ENCODE measurements at regions not wholly inside any gene's neighbourhood (a gene's known extent, or its start where the extent isn't known, plus 50 kb on each side); places are given as distances from the start of the nearest gene placed in this dataset.
"Not testable (repeated sequence)": the region's sequence is repeated elsewhere in the genome, so short reads cannot be mapped to it uniquely, and the experiment has no call there.

DNA sequence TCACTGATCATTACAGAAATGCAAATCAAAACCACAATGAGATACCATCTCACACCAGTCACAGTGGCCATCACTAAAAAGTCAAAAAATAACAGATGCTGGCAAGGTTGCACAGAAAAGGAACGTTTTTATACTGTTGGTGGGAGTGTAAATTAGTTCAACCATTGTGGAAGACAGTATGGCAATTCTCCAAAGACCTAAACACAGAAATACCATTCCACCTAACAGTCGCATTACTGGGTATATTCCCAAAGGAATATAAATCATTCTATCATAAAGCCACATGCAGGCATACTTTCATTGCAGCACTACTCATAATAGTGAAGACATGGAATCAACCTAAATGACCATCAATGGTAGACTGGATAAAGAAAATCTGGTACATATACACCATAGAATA, 83.2 kb upstream of the ARID5B start:
- DNase-seq (ENCODE audit: low spot score), result not testable (repeated sequence)

DNA sequence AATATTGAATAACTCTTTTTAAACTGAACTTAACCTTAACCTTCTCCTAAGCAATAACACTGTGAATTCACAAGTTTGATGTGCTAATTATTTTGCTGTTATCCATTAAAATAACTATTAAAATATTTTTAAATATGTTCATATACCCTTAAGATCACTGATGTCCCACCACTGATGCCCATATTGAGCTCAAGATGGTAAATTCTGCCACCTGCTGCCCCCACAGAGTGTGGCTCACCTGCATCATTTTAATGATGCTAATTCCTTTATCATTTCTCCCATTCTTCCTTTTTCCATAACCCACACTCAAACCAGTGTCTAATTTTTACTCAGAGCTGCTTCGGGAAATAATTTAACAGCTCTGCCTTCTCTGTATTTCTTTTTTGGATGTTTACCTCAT, 82.3 kb upstream of the ARID5B start:
- DNase-seq (ENCODE audit: low spot score), result no peak

DNA sequence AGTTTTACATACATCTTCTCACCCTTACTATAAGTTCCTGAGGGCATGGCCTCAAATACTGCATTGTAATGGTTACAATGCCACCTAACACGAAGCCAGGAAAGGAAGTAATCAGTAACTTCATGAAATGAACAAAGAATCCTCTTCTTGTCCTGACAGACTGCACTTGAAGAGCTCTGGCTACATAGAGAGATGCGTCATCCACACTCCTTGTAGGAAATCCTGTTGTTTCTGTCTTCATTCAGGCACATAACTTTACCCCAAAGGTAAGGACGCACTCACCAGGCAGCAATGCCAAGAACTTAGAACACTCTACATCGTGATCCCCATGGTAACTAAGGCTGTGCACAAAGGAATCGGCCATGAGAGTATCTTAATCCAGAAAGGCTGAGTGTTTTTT, 80.3 kb upstream of the ARID5B start:
- DNase-seq (ENCODE audit: low spot score), result no peak

DNA sequence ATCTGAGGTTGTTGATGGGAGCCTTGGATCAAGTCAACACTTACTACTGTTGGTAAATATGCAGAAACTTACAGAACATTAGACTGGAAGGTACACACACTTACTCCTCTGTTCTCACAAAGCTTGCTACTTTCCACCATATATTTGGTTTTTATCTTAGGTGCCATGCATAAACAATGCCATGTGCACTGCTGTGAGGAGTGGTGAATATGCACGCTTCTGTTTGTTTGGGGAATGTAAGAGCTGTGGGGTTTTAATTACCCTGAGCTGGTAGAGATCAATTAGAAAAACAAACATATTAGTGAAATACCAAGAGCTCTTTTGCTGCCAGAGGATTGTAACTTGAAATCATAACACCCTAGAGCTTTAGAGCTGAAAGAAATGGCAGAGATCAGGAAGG, 79.8 kb upstream of the ARID5B start:
- no peak for DNase-seq (ENCODE audit: low spot score)

DNA sequence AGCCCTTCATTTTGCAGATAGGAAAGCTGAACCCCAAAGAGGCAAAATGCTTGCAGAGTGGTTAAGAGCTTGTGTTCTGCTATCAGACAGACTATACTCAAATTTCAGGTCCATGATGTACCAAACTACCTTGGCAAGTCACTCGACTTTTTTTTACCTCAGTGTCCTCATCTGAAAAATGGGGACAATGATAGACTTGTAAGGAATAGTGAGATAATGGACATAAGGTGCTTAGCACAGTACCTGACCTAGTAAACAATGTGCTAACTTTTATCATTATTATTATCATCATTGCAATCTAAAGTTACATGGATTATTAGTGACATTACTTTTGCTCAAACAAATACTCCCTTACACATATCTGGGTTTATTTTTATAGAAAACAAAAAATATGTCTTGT, 79.4 kb upstream of the ARID5B start:
- no peak for DNase-seq (ENCODE audit: low spot score)

DNA sequence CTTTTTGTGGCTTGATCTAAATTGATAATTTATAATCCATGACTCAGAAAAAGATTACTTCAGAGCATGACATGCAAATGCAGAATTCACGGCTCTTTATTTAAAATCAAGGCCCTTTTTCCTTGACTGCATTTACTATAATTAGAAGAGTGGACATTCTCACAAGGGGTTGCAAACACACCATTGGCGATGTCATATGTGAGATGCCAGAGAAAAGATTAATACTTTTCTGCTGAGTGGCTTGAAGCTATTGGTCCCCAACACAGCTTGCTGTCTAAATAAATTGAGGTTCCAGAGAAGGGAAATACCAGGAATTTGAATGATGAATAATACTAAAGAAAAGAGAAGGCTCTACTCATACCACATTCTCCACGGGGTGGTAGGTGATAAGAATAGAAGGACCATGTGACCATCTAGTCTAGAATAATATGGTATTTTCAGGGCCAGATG, 78.7 kb upstream of the ARID5B start:
- DNase-seq (ENCODE audit: low spot score), result no peak

DNA sequence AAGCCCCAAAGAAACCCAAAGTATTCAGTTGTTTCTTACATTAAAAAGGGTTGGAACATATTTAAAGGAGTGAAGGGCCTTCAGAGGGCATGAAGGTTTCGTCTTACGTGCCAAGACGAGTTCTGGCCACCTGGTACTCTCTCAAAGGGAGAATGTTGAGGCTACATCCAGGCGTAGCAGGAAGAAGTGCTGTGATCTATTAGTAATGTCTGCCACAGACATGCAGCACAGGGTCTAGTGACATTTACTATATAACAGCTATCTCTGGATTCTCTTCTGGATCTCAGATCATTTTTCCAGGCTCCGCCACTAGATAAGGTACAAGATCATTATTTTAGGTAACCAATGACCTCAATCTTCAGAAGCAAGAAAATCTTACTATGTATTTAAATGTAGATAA, 76.5 kb upstream of the ARID5B start:
- DNase-seq (ENCODE audit: low spot score), result no peak

DNA sequence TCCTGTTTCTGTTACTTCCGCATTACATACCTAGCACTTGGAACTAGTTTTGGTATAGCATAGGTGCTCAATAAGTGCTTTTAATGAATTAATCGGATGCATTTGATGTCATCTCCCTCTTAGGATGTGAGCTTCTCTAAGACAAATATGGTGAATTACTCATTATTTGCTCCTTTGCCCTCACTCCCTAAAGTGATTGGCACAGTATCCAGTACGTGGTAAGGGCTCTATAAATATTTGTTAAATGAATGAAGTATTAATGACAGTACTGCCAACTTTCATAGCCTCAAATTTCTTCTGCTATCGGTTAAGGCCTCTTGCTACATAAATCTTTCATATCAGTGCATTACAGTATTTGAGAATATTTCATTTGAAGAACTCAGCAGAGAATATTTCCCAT, 75.9 kb upstream of the ARID5B start:
- no peak for DNase-seq (ENCODE audit: low spot score)

DNA sequence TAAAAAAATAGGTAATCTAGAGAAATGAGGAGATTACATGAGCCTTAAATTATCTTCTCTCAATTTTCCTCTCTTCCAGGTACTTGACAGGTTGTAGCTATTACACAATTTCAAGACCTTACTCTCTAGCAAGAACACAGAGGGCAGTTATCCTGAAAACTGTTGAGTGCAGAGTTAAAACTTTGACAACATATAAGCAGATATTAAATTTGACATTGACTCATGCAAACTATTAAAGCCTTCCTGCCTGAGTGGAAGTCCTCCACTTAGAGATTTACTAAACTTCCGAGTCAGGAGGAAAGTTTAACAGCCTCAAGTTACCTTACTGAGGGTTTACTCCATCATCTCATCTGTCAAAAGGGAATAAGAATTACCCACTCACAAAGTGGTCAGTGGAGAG, 73.5 kb upstream of the ARID5B start:
- DNase-seq (ENCODE audit: low spot score), result no peak

DNA sequence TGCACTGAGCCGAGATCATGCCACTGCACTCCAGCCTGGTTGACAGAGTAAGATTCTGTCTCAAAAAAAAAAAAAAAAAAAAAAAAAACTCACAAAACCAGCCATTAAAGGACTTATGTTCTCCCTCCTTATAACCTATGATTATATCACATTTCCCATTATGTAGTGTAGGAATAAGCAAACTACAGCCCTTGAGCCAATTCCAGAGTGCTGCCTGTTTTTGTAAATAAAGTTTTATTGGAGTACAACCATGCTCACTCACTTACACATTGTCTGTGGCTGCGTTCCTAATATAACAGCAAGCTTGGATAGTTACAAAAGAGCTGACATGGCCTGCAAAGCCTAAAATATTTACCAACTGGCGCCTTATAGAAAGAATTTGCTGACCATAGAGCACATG, 72.7 kb upstream of the ARID5B start:
- DNase-seq (ENCODE audit: low spot score), result no peak

DNA sequence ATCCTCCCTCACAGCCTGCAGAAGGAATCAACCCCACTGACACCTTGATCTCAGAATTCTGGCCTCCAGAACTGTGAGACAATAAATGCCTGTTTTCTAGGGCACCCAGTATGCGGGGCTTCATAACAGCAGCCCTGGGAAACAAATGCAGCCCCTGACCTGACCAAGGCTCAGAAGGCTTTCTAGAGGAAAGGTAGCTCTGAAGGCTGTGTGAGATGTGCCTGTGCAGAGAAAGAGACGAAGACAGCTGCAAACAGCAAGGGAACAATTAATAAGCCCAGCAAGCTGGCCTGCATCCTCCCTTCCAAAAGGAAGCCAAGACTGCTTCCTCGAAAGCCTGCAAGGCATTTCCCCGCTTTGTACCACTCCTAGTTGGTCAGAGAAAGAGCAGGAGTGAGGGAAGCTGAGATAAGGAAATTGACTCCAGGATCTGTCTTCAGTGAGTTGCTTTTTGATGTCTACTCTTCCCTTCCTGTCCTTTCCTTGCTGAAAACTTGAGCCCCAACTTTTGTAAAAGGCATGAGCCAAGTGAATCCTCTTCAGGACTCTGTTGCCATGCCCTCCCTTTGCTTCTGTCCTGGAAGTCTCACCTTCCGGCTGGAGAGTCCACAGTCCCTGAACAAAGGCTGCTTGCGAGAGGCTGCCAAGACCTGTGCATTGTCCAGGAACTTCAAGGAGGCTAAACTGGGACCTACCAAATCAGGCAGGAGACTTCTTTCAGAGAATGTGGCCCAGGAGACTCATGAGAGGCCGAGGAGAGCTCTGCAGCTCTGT, 71.2 kb upstream of the ARID5B start:
- DNase-seq (ENCODE audit: low spot score), result no peak

DNA sequence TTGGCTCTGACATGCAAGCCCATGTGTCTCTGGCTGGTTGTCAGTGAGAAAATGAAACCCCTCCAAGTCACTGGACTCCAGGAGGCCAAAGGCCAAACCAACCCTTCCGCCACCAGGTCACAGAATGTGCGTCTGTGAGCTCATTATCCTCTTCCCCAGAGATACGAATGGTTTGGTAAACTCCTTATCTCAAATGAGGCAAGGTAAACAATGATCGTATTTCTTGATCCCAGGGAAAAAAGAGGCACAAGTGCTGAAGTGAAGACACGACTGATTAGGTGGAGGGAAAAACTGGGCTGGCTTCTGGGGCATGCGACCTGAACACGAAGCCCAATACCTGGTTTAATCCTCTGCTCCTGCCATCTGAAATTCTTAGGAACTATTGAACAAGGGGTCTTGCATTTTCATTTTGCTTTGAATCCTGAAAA, 70.6 kb upstream of the ARID5B start:
- no peak for DNase-seq (ENCODE audit: low spot score)

DNA sequence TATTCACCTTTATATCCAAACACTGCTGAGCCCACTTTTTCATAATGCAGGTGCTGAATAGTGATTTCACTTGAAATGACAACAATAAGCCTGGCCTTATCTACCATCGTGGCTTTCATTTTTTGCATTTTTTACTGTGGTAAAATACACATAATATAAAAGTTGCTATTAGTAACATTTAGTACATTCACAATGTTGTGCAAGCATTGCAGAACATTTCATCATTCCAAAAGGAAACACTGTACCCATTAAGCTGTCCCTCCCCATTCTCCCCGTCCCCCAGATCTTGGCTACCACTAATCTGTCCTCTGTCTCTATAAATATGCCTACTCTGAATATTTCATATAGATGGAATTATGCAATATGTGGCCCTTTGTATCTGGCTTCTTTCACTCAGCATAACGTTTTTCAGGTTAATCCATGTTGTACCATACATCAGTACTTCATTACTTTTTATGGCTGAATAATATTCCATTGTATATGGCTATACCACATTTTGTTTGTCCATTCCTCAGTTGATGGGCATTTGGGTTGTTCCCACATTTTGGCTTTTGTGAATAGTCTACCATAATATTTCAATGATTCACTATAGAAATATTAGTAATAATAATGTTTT, 68.5 kb upstream of the ARID5B start:
- no peak for DNase-seq (ENCODE audit: low spot score)

DNA sequence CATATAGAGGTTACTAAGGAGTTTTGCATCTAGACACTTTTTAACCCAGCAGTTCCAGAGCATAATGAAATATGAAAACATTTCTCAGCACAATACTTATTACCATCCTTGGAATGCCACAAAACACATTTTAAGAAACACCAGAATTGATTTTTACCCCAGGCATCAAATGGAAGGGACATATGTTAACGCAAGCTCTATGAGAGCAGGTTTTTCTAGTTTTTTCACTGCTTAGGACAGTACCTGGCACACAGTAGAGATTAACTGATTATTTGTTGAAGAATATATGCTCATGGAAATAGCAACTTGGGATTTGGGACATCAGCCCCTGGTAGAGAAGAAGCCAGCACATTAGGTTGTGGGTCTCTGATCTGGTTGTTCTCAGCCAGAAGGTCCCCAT, 67.0 kb upstream of the ARID5B start:
- no peak for DNase-seq (ENCODE audit: low spot score)

DNA sequence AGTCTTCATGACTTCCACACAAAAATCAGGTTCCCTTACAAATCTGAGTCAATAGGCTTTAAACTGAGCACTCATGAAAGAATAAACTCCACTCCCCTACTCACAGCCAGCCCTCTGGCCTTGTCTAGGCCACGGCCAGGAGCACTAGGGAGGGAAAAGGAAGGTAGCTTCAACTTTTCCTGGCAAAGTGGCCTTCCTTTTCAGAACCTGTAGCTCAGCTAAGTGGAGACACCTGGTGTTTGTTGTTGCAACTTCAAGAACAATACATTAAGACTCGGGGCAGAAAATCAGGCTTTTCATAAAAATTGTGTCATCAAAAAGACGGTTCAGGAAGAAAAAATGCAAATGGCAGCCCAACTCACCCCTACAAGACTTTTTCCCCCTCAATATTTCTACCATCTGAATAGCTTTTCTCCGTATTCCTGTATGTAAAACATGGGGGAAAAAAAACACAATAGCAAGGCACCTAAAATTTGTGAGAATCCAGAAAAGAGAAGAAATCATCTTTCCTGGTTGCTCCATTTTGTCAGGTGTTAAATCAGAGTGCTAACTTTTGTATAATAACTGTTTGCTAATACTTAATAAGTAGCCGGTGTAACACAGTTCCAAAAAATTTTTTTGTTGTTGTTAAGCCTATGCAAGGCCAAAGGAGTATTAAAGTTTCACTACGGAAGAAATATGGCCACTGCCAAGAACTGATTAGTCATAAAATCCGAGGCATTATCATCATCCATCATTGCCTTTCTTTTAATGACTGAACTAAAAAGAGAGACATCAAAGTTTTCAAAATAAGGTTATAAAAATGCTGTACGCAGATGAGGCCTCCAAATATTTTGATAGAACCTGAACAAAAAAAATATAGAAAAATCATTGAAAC, 66.2 kb upstream of the ARID5B start:
- peak; percentile 5 for DNase-seq (ENCODE audit: low spot score)

DNA sequence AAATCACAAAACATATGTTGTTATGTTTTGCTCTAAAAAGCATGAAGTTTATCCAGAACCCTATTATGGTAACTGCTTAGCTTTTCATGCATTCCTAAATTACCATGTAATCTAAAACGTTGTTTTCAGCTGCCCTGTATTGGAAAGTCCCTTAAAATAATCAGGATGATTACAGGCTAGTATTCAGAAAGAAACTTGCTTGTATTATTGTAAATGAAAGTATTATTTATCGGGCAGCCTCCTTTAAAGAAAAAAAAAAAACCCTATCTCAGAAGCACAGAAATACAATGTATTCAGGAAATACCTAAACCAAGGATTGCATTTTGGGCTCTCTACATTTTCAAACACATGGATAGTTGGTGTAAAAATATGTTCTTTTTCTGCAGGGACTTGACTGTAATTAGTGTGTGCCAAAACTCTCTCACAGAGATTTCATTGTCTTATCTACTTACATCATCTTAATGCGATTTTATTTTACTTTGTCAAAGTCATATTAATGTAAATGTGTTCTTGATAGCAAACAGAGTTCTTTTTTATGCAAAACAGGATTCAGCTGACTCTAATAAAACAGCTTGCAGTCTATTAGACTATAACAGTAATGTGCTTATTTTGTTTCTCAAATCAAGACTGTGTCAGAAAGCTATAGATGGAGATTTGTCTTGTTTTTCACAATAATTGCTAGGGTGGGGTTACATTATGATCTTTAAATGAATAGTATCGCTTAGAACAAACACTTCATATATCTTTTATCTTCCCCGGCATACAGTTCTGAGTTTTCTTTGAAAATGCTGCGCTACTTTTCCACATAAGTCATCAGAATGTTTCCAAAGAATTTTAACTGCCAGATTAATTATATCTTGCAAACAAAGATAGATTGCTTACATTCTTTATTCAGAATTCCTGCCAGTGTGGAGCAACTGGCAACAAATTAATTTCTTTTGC, 65.3 kb upstream of the ARID5B start:
- DNase-seq (ENCODE audit: low spot score), result no peak

DNA sequence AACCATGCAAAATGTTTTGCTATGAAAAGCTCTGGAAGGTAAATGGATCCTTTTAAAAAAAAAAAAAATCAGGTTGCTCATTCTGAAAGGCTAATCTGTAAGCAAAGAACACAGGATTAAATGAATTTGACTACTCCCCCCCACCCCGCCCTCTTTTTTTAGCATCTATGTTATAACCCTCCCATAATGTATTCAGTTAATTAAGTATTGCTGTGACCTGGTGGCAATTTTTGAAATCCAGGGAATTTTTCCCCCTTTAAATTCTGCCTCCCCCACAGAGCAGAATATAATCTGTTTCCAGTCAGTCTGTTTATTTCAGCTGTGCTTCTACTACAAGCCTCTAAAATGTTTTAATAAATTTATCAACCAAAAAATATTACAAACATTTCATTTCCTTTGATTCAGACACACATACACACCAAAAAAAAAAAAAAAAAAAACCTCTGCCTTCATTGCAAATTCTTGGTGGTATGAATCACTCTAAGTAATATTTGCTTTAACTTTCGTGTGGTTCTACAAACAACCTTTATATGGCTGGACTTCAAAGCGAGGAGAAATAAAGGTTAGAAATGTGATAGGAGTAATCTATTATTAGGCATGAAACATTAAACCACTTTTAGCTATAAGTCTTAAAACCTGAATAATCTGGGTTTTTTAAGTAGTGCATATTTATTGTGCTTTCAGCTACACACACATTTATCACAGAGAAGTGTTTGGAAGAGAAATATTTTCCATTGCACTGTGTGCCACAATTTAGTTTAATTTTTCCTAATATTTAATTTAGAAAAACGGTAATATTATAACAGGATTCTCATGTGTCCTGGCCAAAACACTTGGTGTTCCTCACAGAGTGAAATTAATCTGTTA, 64.4 kb upstream of the ARID5B start:
- no peak for DNase-seq (ENCODE audit: low spot score)

DNA sequence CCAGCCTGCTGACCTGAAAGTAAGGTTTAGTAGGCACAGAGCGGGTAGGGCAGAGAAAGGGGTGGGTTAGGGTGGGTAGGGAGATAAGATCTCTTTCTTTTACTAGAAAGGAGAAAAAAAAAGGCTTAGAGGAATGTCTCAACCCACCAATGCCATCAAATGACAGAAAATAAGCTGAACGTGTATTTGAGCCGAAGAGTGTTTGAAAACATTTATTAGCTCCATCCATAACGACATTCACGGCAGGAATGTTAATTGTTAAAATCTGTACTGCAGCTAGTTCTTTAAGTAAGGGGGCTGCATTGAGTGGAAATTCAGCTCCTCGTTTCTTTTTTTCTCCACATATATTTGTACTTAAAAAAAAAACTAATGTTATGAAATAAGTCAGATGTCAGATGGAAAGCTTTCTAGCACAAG, 63.7 kb upstream of the ARID5B start:
- no peak for DNase-seq (ENCODE audit: low spot score)

DNA sequence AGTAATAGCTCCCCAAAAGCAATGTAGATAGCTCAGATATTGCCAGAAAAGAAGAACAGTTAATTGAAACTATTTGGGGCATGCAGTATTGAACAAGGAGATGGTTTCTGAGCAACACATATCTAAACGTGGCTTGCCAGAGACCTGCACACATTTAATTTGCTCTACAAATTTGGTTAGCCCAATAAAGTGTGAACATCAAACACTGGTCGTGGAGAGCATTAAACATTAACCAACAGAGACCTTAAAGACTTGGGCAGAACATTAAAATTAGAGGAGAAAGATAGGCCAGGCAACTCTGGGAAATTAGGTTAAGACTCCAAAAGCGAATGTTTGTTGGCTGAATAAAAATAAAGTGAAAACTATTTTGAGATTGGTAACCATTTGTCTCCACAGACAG, 61.6 kb upstream of the ARID5B start:
- DNase-seq (ENCODE audit: low spot score), result no peak

DNA sequence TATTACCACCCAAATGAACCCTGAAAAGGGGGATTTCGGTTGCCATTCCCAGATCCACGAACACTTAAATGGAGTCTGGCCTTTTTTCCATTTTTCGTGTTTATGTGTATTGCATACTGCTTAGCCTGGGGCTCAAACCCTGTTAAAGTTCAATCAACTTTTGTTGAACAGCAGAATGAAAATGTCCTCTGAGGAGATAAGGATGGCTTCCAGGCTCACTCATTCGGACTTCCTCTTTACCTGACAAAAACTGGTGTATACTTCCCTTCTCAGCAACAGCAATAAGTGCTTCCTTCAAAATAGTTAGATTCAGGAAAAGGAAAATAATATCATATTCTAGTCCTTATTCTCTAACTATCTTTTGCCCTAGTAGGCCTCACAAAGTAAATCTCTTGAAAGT, 61.1 kb upstream of the ARID5B start:
- no peak for DNase-seq (ENCODE audit: low spot score)

DNA sequence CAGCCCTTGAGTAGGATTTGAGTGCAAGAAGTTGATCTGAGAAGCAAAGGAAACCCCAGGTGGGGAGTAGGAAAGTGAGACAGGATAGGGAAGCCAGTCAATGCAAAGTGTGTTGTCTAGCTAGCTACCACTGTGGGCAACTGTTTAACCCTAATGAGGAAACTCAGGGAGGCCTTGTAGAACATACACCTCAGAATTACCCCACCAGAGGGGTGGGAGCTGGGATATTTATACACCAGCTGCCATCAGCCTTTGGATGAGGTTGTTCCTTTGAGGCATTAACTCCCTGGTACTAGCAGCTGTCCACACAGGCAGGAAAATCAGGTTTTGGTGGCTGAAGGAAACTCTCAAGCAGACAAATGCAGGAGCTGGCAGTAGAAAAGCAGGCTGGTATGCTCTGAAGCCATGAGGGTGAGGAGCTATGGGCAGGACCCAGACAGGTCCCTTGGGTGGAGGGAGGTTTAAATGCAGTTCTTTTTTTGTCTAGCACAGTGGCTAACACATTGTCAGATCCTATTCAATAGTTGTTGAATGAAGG, 60.1 kb upstream of the ARID5B start:
- DNase-seq (ENCODE audit: low spot score), result no peak
